IMR-90 (cell line): ENCODE measurements at regions not wholly inside any gene's neighbourhood (a gene's known extent, or its start where the extent isn't known, plus 50 kb on each side); places are given as distances from the start of the nearest gene placed in this dataset.

Experiments used
- ATAC-seq: fragments of 200-7000 bp; cut with Tn5 transposase; 2 replicates; pipeline ENCODE4 v1.9.1; 2020; ENCODE audit warnings: low read depth, mild to moderate bottlenecking, moderate library complexity
- BruUV-seq: library from RNA; stranded (reverse); fragments of 400-500 nt; replicated peaks from 2 replicates; lab custom pipeline; 2021; lab: Mats Ljungman, UMichigan
- CTCF ChIA-PET: fragments of 300-600 bp; formaldehyde crosslinking; extraction: SDS; loops from one replicate; lab custom pipeline; 2021; ENCODE audit warnings: antibody characterized with exemption; lab: Yijun Ruan, JAX
- POLR2A ChIA-PET: fragments of 300-600 bp; sonication (Branson Sonifier 250); formaldehyde crosslinking; loops from one replicate; lab custom pipeline; 2022; ENCODE audit warnings: antibody characterized with exemption; ENCODE audit not compliant: unreplicated experiment; lab: Charles Lee
- DNase-seq: peaks from one replicate; pipeline ENCODE4 v3.0.0; 2013
- H2AFZ ChIP-seq: replicated peaks from 2 replicates; pipeline ENCODE3; 2013; ENCODE audit warnings: low read length, mild to moderate bottlenecking; ENCODE audit not compliant: poor library complexity
- H2AK5ac ChIP-seq: 2 replicates; pipeline ENCODE4 v1.6.1; 2013; ENCODE audit warnings: low read depth, low read length, inconsistent platforms
- H2AK9ac ChIP-seq: replicated peaks from 2 replicates; pipeline ENCODE3; 2013; ENCODE audit warnings: mild to moderate bottlenecking, low read depth, low read length, moderate library complexity; ENCODE audit not compliant: poor library complexity
- H2BK120ac ChIP-seq: 2 replicates; pipeline ENCODE4 v1.6.1; 2013; ENCODE audit warnings: low read depth, low read length, inconsistent platforms
- H2BK15ac ChIP-seq: 3 replicates; pipeline ENCODE4 v1.6.1; 2013; ENCODE audit warnings: low read depth, low read length, inconsistent platforms
- H2BK20ac ChIP-seq: 2 replicates; pipeline ENCODE4 v1.6.1; 2013; ENCODE audit warnings: low read depth, mild to moderate bottlenecking, inconsistent platforms, low read length, moderate library complexity
- H2BK5ac ChIP-seq: 2 replicates; pipeline ENCODE4 v1.6.1; 2013; ENCODE audit warnings: mild to moderate bottlenecking, low read depth, low read length, inconsistent platforms; ENCODE audit not compliant: poor library complexity, severe bottlenecking
- H3K14ac ChIP-seq: replicated peaks from 2 replicates; pipeline ENCODE4 v1.6.1; 2013; ENCODE audit warnings: low read depth, low read length, inconsistent platforms
- H3K18ac ChIP-seq: 2 replicates; pipeline ENCODE4 v1.6.1; 2013; ENCODE audit warnings: low read depth, low read length, control low read depth
- H3K23ac ChIP-seq: 2 replicates; pipeline ENCODE4 v1.6.1; 2013; ENCODE audit warnings: low read depth, low read length, inconsistent platforms
- H3K27ac ChIP-seq: 2 replicates; pipeline ENCODE4 v1.5.1; 2013; ENCODE audit warnings: mild to moderate bottlenecking, control low read depth, low read length; ENCODE audit not compliant: insufficient read depth
- H3K27me3 ChIP-seq: 2 replicates; pipeline ENCODE4 v1.6.1; 2013; ENCODE audit warnings: low read length; ENCODE audit not compliant: control insufficient read depth, insufficient read depth
- H3K36me3 ChIP-seq: 2 replicates; pipeline ENCODE4 v1.6.1; 2013; ENCODE audit warnings: low read length, mixed read lengths; ENCODE audit not compliant: control insufficient read depth, insufficient read depth
- H3K4ac ChIP-seq: 2 replicates; pipeline ENCODE4 v1.6.1; 2013; ENCODE audit warnings: low read depth, low read length, inconsistent platforms
- H3K4me1 ChIP-seq: 2 replicates; pipeline ENCODE4 v1.6.1; 2013; ENCODE audit warnings: low read length, mixed read lengths; ENCODE audit not compliant: control insufficient read depth, insufficient read depth
- H3K4me2 ChIP-seq: 2 replicates; pipeline ENCODE4 v1.6.1; 2013; ENCODE audit warnings: low read depth, mild to moderate bottlenecking, control low read depth, low read length, moderate library complexity
- H3K4me3 ChIP-seq: 2 replicates; pipeline ENCODE4 v1.5.1; 2013; ENCODE audit warnings: low read depth, mild to moderate bottlenecking, control low read depth, low read length, moderate library complexity; ENCODE audit not compliant: insufficient read depth
- H3K56ac ChIP-seq: 2 replicates; pipeline ENCODE4 v1.6.1; 2013; ENCODE audit warnings: low read length, inconsistent platforms; ENCODE audit not compliant: insufficient read depth; ENCODE audit errors: extremely low read depth
- H3K79me1 ChIP-seq, 2 experiments: 2 replicates each; pipeline ENCODE4 v1.6.1; 2013; ENCODE audit warnings: low read length in 2 of 2, inconsistent platforms in 1 of 2, low read depth in 1 of 2
- H3K9ac ChIP-seq: 2 replicates; pipeline ENCODE4 v1.6.1; 2013; ENCODE audit warnings: low read depth, low read length, control low read depth
- H3K9me1 ChIP-seq: 2 replicates; pipeline ENCODE4 v1.6.1; 2013; ENCODE audit warnings: low read length, inconsistent platforms; ENCODE audit not compliant: insufficient read depth
- H3K9me3 ChIP-seq: 2 replicates; pipeline ENCODE4 v1.6.1; 2013; ENCODE audit warnings: low read length; ENCODE audit not compliant: control insufficient read depth, insufficient read depth
- H4K20me1 ChIP-seq: 2 replicates; pipeline ENCODE4 v1.6.1; 2013; ENCODE audit warnings: low read length, inconsistent platforms; ENCODE audit not compliant: insufficient read depth
- H4K5ac ChIP-seq: 2 replicates; pipeline ENCODE4 v1.6.1; 2013; ENCODE audit warnings: mild to moderate bottlenecking, low read depth, low read length, control low read depth
- H4K8ac ChIP-seq, 2 experiments: 2 replicates each; pipeline ENCODE4 v1.6.1; 2013; ENCODE audit warnings: low read depth in 2 of 2, low read length in 2 of 2, control low read depth in 1 of 2, inconsistent platforms in 1 of 2
- H4K91ac ChIP-seq: 2 replicates; pipeline ENCODE4 v1.6.1; 2013; ENCODE audit warnings: low read depth, low read length, inconsistent platforms; ENCODE audit not compliant: insufficient read depth
- BHLHE40 ChIP-seq: fragments of 150-350 bp; IDR thresholded peaks from 2 replicates; pipeline ENCODE4 v1.6.1; 2016; ENCODE audit warnings: mild to moderate bottlenecking, low read depth, low read length
- CHD1 ChIP-seq: IDR thresholded peaks from 2 replicates; pipeline ENCODE4 v1.6.1; 2012; ENCODE audit warnings: low read depth, low read length, improper control_type of control experiment
- CTCF ChIP-seq: conservative IDR thresholded peaks from 2 replicates; pipeline ENCODE4 v1.5.1; 2012; ENCODE audit warnings: mild to moderate bottlenecking, low read depth, low read length, improper control_type of control experiment
- FOS ChIP-seq: fragments of 150-350 bp; IDR thresholded peaks from 2 replicates; pipeline ENCODE4 v1.6.1; 2016; ENCODE audit warnings: low read depth, low read length
- MAFK ChIP-seq: IDR thresholded peaks from 2 replicates; pipeline ENCODE4 v1.6.1; 2012; ENCODE audit warnings: low read depth, low read length, improper control_type of control experiment
- MAZ ChIP-seq: IDR thresholded peaks from 2 replicates; pipeline ENCODE4 v1.6.1; 2012; ENCODE audit warnings: low read depth, mild to moderate bottlenecking, low read length, improper control_type of control experiment, moderate library complexity, borderline replicate concordance
- MXI1 ChIP-seq: IDR thresholded peaks from 2 replicates; pipeline ENCODE4 v1.6.1; 2012; ENCODE audit warnings: low read depth, mild to moderate bottlenecking, low read length, moderate library complexity, borderline replicate concordance
- NFE2L2 ChIP-seq: fragments of 150-350 bp; IDR thresholded peaks from 2 replicates; pipeline ENCODE4 v1.6.1; 2016; ENCODE audit warnings: low read depth, mild to moderate bottlenecking, low read length
- RCOR1 ChIP-seq: IDR thresholded peaks from 2 replicates; pipeline ENCODE4 v1.6.1; 2012; ENCODE audit warnings: mild to moderate bottlenecking, low read length, improper control_type of control experiment; ENCODE audit not compliant: insufficient replicate concordance
- SMC3 ChIP-seq: fragments of 150-350 bp; IDR thresholded peaks from 2 replicates; pipeline ENCODE4 v1.6.1; 2016; ENCODE audit warnings: low read depth, mild to moderate bottlenecking, antibody characterized with exemption, low read length, moderate library complexity
- USF2 ChIP-seq: fragments of 150-350 bp; IDR thresholded peaks from 2 replicates; pipeline ENCODE4 v1.6.1; 2017; ENCODE audit warnings: mild to moderate bottlenecking, antibody characterized with exemption, low read length, low read depth
- dilution Hi-C: fragments of 300-500 bp; cut with HindIII; formaldehyde crosslinking; loops from one replicate; pipeline ENCODE4 v1.14.3; 2018; ENCODE audit warnings: low sequenced_read_pairs; ENCODE audit not compliant: unreplicated experiment
- in situ Hi-C: fragments of 300-500 bp; cut with MboI; formaldehyde crosslinking; loops from 3 replicates; pipeline ENCODE4 v1.14.3; 2019; ENCODE audit warnings: low sequenced_read_pairs, inconsistent platforms, mixed read lengths
- intact Hi-C: fragments of 100-400 bp; cut with micrococcal nuclease; formaldehyde crosslinking; loops from 2 replicates; pipeline ENCODE4 v1.10.0; 2022

- no peak overlapping the region for H2BK5ac ChIP-seq
- H3K14ac ChIP-seq: no peak overlapping the region
- in situ Hi-C loops (no loop called here), dilution Hi-C loops (no loop called here), intact Hi-C loops (no loop called here)
- no peak for TF ChIP-seq CTCF
- no peak for TF ChIP-seq RCOR1
- TF ChIP-seq NFE2L2: no peak
- TF ChIP-seq MAZ: no peak
- no peak for TF ChIP-seq MXI1
- no peak for TF ChIP-seq BHLHE40
- no peak for TF ChIP-seq MAFK
- no peak for TF ChIP-seq USF2
- TF ChIP-seq SMC3: no peak
- no peak for TF ChIP-seq FOS
- no peak for TF ChIP-seq CHD1
- H4K5ac ChIP-seq: no peak overlapping the region
- H3K4me2 ChIP-seq: no peak overlapping the region
- ATAC-seq (no peak), DNase-seq (no peak)
- BruUV-seq: no TSS peak
- H3K4ac ChIP-seq: no peak overlapping the region
- H2AK9ac ChIP-seq: no peak overlapping the region
- no peak overlapping the region for H2AFZ ChIP-seq
- no peaks in the 10 kb centered on the region for H3K9me3 ChIP-seq
- H2BK20ac ChIP-seq: no peak overlapping the region
- no peak overlapping the region for H4K8ac ChIP-seq
- H3K4me3 ChIP-seq: no peak overlapping the region
- no peaks in the 10 kb centered on the region for H3K27me3 ChIP-seq
- no peaks in the 10 kb centered on the region for H3K4me1 ChIP-seq
- H3K36me3 ChIP-seq: no peaks in the 10 kb centered on the region
- H2BK15ac ChIP-seq: no peak overlapping the region
- POLR2A ChIA-PET: no interaction called here
- H4K20me1 ChIP-seq: no peaks in the 10 kb centered on the region
- no peak overlapping the region for H3K18ac ChIP-seq
- H3K9me1 ChIP-seq: no peaks in the 10 kb centered on the region
- no peak overlapping the region for H3K23ac ChIP-seq
- no peaks in the 10 kb centered on the region for H3K79me1 ChIP-seq
- H2AK5ac ChIP-seq: no peak overlapping the region
- H3K9ac ChIP-seq: no peak overlapping the region
- CTCF ChIA-PET: interaction anchor here (0.5 kb wide), 1 partner anchor 106 kb away, joined by 4 read pairs; no protein-coding TSS in a partner anchor
- no peak overlapping the region for H4K91ac ChIP-seq
- H3K56ac ChIP-seq: no peak overlapping the region
- H3K27ac ChIP-seq: no peak overlapping the region
- no peak overlapping the region for H2BK120ac ChIP-seq
These were observed 684.4 kb downstream of the MTRR start for GRCh38 chr5:8553364-8553763.
